Endothelial cell of umbilical vein (primary cell): ENCODE measurements at regions not wholly inside any gene's neighbourhood (a gene's known extent, or its start where the extent isn't known, plus 50 kb on each side); places are given as distances from the start of the nearest gene placed in this dataset.

ENCODE experiments used
- CTCF ChIP-seq, 2 donors: IDR thresholded peaks; 1 replicate in 1 of 2; 2 replicates in 1 of 2; pipeline ENCODE4 v1.5.1; 2011; ENCODE audit warnings: low read length in 2 of 2, mild to moderate bottlenecking in 2 of 2, moderate library complexity in 2 of 2, control low read depth in 1 of 2, inconsistent platforms in 1 of 2, low read depth in 1 of 2; ENCODE audit not compliant: insufficient read depth in 1 of 2; ENCODE audit errors: extremely low read depth in 1 of 2
- EZH2 ChIP-seq: IDR thresholded peaks from 2 replicates; pipeline ENCODE4 v1.6.1; 2012; ENCODE audit warnings: borderline replicate concordance, low read depth, mild to moderate bottlenecking, moderate library complexity, low read length, inconsistent platforms; ENCODE audit not compliant: severe bottlenecking
- FOS ChIP-seq: IDR thresholded peaks from 2 replicates; pipeline ENCODE4 v1.6.1; 2011; ENCODE audit warnings: mild to moderate bottlenecking, low read length, moderate library complexity, borderline replicate concordance; ENCODE audit not compliant: insufficient read depth
- GATA2 ChIP-seq: IDR thresholded peaks from 2 replicates; pipeline ENCODE4 v1.7.0; 2011; ENCODE audit warnings: low read depth, mild to moderate bottlenecking, moderate library complexity, mixed read lengths, low read length; ENCODE audit not compliant: insufficient read length, insufficient read depth
- JUN ChIP-seq: IDR thresholded peaks from 2 replicates; pipeline ENCODE4 v1.6.1; 2011; ENCODE audit warnings: borderline replicate concordance, low read depth; ENCODE audit not compliant: insufficient read length, insufficient read depth
- MYC ChIP-seq: IDR thresholded peaks from one replicate; pipeline ENCODE4 v1.6.1; 2011; ENCODE audit warnings: mild to moderate bottlenecking, low read depth, low read length
- POLR2A ChIP-seq: IDR thresholded peaks from 2 replicates; pipeline ENCODE4 v1.6.1; 2012; ENCODE audit warnings: low read depth, mild to moderate bottlenecking, control low read depth, low read length
- POLR2AphosphoS5 ChIP-seq: IDR thresholded peaks from 2 replicates; pipeline ENCODE4 v1.6.1; 2012; ENCODE audit warnings: low read depth, mild to moderate bottlenecking, control low read depth, low read length, moderate library complexity; ENCODE audit not compliant: insufficient read depth
- TF ChIP-seq, protein P1 (sequence below): IDR thresholded peaks from 2 replicates; pipeline ENCODE4 v1.6.1; 2011; ENCODE audit not compliant: insufficient read depth, insufficient read length

- no peak for TF ChIP-seq CTCF (IDR thresholded peaks at IDR 0.05; ENCODE audit: extremely low read depth in 1 of 2, insufficient read depth in 1 of 2, low read depth in 1 of 2, low read length in 2 of 2)
- TF ChIP-seq EZH2 = no peak
- no peak for TF ChIP-seq POLR2A
- TF ChIP-seq, protein P1, sequence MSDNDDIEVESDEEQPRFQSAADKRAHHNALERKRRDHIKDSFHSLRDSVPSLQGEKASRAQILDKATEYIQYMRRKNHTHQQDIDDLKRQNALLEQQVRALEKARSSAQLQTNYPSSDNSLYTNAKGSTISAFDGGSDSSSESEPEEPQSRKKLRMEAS = no peak
- TF ChIP-seq POLR2AphosphoS5 = no peak
- no peak for TF ChIP-seq MYC
- TF ChIP-seq GATA2 = no peak
- no peak for TF ChIP-seq FOS
- TF ChIP-seq JUN = no peak
Observed at GRCh38 chr12:19792028-19792427, 352.7 kb downstream of the AEBP2 start.
